ENCODE measurements at regions not wholly inside any gene's neighbourhood (a gene's known extent, or its start where the extent isn't known, plus 50 kb on each side); places are given as distances from the start of the nearest gene placed in this dataset.

DNA sequence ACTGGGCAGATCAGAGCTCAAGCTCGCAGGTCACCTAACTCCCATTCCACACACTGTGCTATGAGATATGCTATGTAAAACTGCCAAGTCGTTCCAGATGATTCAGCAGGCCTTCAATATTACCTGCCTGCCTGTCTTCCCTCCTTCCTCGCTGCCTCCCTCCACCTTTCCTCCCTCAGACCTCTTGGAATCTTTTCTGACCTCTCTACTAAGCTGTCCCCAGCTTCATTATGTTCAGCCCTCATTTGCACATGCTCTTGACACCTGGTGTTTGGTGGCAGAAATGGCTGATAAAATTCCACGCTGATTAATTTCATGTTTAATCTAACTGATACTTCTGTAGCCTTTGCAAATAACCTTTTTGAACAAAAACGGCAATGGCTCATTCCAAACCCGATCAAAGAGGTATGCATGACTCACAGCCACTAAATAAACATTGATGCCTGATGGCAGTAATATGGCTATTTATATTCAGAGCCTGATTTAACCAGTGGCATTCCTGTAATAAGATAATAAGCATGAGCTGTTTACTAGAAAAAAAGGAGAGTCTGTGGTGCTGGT lies 130.8 kb upstream of the EGLN3 start:
- TF ChIP-seq RAD21 (IDR thresholded peaks at IDR 0.05; ENCODE audit: low read depth), result peak; percentile 1; the same call in 1 of the 2 replicates
- no peak; the same call in 1 of the 2 replicates for TF ChIP-seq CEBPB (IDR thresholded peaks at IDR 0.05; ENCODE audit: low read depth)
- no peak for TF ChIP-seq CTCF (IDR thresholded peaks at IDR 0.05 in 2 of 3, conservative IDR thresholded peaks at IDR 0.05 in 1 of 3; ENCODE audit: borderline replicate concordance in 1 of 3, insufficient read depth in 1 of 3, low read depth in 2 of 3, low read length in 2 of 3)
- TF ChIP-seq EZH2 (IDR thresholded peaks at IDR 0.05), result no peak
- no peak for TF ChIP-seq ATF3 (IDR thresholded peaks at IDR 0.05)
- no peak for TF ChIP-seq EZH2phosphoT487 (IDR thresholded peaks at IDR 0.05; ENCODE audit: borderline replicate concordance)
- TF ChIP-seq ELF1 (IDR thresholded peaks at IDR 0.05; ENCODE audit: borderline replicate concordance, low read depth), result no peak
- no peak for TF ChIP-seq POLR2A (IDR thresholded peaks at IDR 0.05; ENCODE audit: borderline replicate concordance, extremely low read depth, insufficient read depth, insufficient read length)
- TF ChIP-seq YY1 (IDR thresholded peaks at IDR 0.05; ENCODE audit: extremely low read depth, insufficient replicate concordance, low read depth, low read length), result no peak
- no peak; the same call in 1 of the 2 replicates for TF ChIP-seq SIN3A (IDR thresholded peaks at IDR 0.05; ENCODE audit: low read depth)
- no peak for TF ChIP-seq ZNF274 (IDR thresholded peaks at IDR 0.05; ENCODE audit: low read depth, low read length)

All from HCT116 (cell line).